ENCODE measurements at regions not wholly inside any gene's neighbourhood (a gene's known extent, or its start where the extent isn't known, plus 50 kb on each side); places are given as distances from the start of the nearest gene placed in this dataset.

- POLR2A ChIA-PET = no interaction called here
- H3K4me1 ChIP-seq (ENCODE audit: control insufficient read depth, insufficient read depth, low read length) = no peaks in the 10 kb centered on the region
- CTCF ChIA-PET = interaction anchor here (0.6 kb wide), 1 partner anchor 48 kb away, joined by 3 read pairs; no protein-coding TSS in a partner anchor
- no peaks in the 10 kb centered on the region; a peak in 1 of 3 replicates for H3K36me3 ChIP-seq (ENCODE audit: control insufficient read depth in 2 of 2, insufficient read depth in 1 of 2, low read length in 2 of 2)
- no peak overlapping the region for H3K4me3 ChIP-seq (ENCODE audit: low read depth, low read length)
- TF ChIP-seq PBX3 (CRISPR knock-in tag; IDR thresholded peaks at IDR 0.05) = no peak
- TF ChIP-seq ZBTB21 (tag by site-specific recombination; IDR thresholded peaks at IDR 0.05) = no peak
- TF ChIP-seq ZNF639 (tag by site-specific recombination; IDR thresholded peaks at IDR 0.05) = no peak
- no peak for TF ChIP-seq ZNF211 (tag by site-specific recombination; IDR thresholded peaks at IDR 0.05; ENCODE audit: low read depth)
- no peak for TF ChIP-seq ATF2 (tag by site-specific recombination; IDR thresholded peaks at IDR 0.05; ENCODE audit: low read depth)
- TF ChIP-seq ZSCAN18 (tag by site-specific recombination; IDR thresholded peaks at IDR 0.05) = no peak
- no peak for TF ChIP-seq GLIS2 (tag by site-specific recombination; IDR thresholded peaks at IDR 0.05)
- no peak for TF ChIP-seq HOXA7 (CRISPR knock-in tag; IDR thresholded peaks at IDR 0.05; ENCODE audit: borderline replicate concordance)
- TF ChIP-seq ZNF184 (tag by site-specific recombination; IDR thresholded peaks at IDR 0.05) = no peak
- TF ChIP-seq ZNF518A (tag by site-specific recombination; conservative IDR thresholded peaks at IDR 0.05; ENCODE audit: low read depth) = no peak
- no peak for TF ChIP-seq ZEB2 (tag by site-specific recombination; IDR thresholded peaks at IDR 0.05)
- no peak for TF ChIP-seq ZNF394 (tag by site-specific recombination; IDR thresholded peaks at IDR 0.05; ENCODE audit: borderline replicate concordance)
- TF ChIP-seq REPIN1 (tag by site-specific recombination; IDR thresholded peaks at IDR 0.05; ENCODE audit: low read depth) = no peak
- H3K9me3 ChIP-seq (ENCODE audit: control insufficient read depth, insufficient read depth, low read depth, low read length) = no peaks in the 10 kb centered on the region; the same call in 1 of the 2 replicates
- H3K27ac ChIP-seq (ENCODE audit: extremely low read depth, low read depth, low read length) = no peak overlapping the region
Observed at GRCh38 chrX:131724292-131724691, 180.4 kb downstream of the OR13H1 start.

- TF ChIP-seq SETDB1 (IDR thresholded peaks at IDR 0.05; ENCODE audit: insufficient read length, low read length) (peak; percentile 65), ZNF654 (tag by site-specific recombination; IDR thresholded peaks at IDR 0.05; ENCODE audit: low read depth) (no peak)
- Histone ChIP-seq H3K4me3 (ENCODE audit: low read depth, low read length) (no peak overlapping the region), H3K4me1 (ENCODE audit: control insufficient read depth, insufficient read depth, low read length) (no peaks in the 10 kb centered on the region), H3K27ac (ENCODE audit: extremely low read depth, low read depth, low read length) (no peak overlapping the region), H3K9me3 (ENCODE audit: control insufficient read depth, insufficient read depth, low read depth, low read length) (no peaks in the 10 kb centered on the region; the same call in 1 of the 2 replicates), H3K36me3 (ENCODE audit: control insufficient read depth in 2 of 2, insufficient read depth in 1 of 2, low read length in 2 of 2) (no peaks in the 10 kb centered on the region)
- CTCF ChIA-PET = interaction anchor here (1.1 kb wide), 1 partner anchor 25 kb away, joined by 3 read pairs; no protein-coding TSS in a partner anchor
- POLR2A ChIA-PET = no interaction called here
Observed at GRCh38 chrX:131725001-131725654, 181.3 kb downstream of the OR13H1 start.

All from HEK293 (cell line).